HEK293 (cell line): ENCODE measurements at regions not wholly inside any gene's neighbourhood (a gene's known extent, or its start where the extent isn't known, plus 50 kb on each side); places are given as distances from the start of the nearest gene placed in this dataset.

ENCODE experiments used
- CTCF ChIA-PET: fragments of 350-600 bp; formaldehyde crosslinking; extraction: SDS; loops from one replicate; lab custom pipeline; 2021; ENCODE audit warnings: antibody characterized with exemption; lab: Yijun Ruan, JAX
- POLR2A ChIA-PET: fragments of 300-600 bp; formaldehyde crosslinking; extraction: SDS; loops from one replicate; lab custom pipeline; 2020; ENCODE audit warnings: antibody characterized with exemption, inconsistent platforms; lab: Yijun Ruan, JAX
- H3K27ac ChIP-seq: fragments of 200-500 bp; sonication (Bioruptor generic); 2 replicates; pipeline ENCODE4 v1.5.1; 2014; ENCODE audit warnings: low read depth, low read length, control low read depth, inconsistent platforms; ENCODE audit errors: extremely low read depth
- H3K36me3 ChIP-seq, 2 experiments: fragments of 200-500 bp in 1 of 2; sonication (Bioruptor generic) in 1 of 2; 1 replicate in 1 of 2; 2 replicates in 1 of 2; pipeline ENCODE4 v1.5.1; 2014 to 2017; ENCODE audit warnings: inconsistent platforms in 2 of 2, low read length in 2 of 2; ENCODE audit not compliant: control insufficient read depth in 2 of 2, insufficient read depth in 1 of 2
- H3K4me1 ChIP-seq: fragments of 200-500 bp; sonication (Bioruptor generic); 2 replicates; pipeline ENCODE4 v1.5.1; 2014; ENCODE audit warnings: mild to moderate bottlenecking, low read length, inconsistent platforms; ENCODE audit not compliant: control insufficient read depth, insufficient read depth
- H3K4me3 ChIP-seq: 2 replicates; pipeline ENCODE4 v1.5.1; 2011; ENCODE audit warnings: low read depth, mild to moderate bottlenecking, control low read depth, low read length, moderate library complexity
- H3K9me3 ChIP-seq: fragments of 200-500 bp; sonication (Bioruptor generic); 2 replicates; pipeline ENCODE4 v1.5.1; 2014; ENCODE audit warnings: low read depth, low read length, inconsistent platforms; ENCODE audit not compliant: control insufficient read depth, insufficient read depth
- KLF16 ChIP-seq: fragments of 450-650 bp; formaldehyde crosslinking; IDR thresholded peaks from 2 replicates; pipeline ENCODE4 v1.5.1; 2017; ENCODE audit warnings: missing biosample characterization, missing genetic modification characterization
- MEIS1 ChIP-seq: sonication (generic); formaldehyde crosslinking; IDR thresholded peaks from 2 replicates; pipeline ENCODE4 v1.8.1; 2022; ENCODE audit warnings: missing genetic modification reagents, mild to moderate bottlenecking, borderline replicate concordance
- SALL2 ChIP-seq: fragments of 450-650 bp; formaldehyde crosslinking; IDR thresholded peaks from 2 replicates; pipeline ENCODE4 v1.5.0; 2017; ENCODE audit warnings: missing biosample characterization, mild to moderate bottlenecking, missing genetic modification characterization, borderline replicate concordance
- TSHZ1 ChIP-seq: fragments of 450-650 bp; formaldehyde crosslinking; IDR thresholded peaks from 2 replicates; pipeline ENCODE4 v1.5.1; 2016; ENCODE audit warnings: missing biosample characterization, missing genetic modification characterization, borderline replicate concordance
- ZBTB26 ChIP-seq: fragments of 450-650 bp; formaldehyde crosslinking; optimal IDR thresholded peaks from 2 replicates; pipeline ENCODE3; 2016; ENCODE audit warnings: missing biosample characterization, mild to moderate bottlenecking, missing genetic modification characterization
- ZBTB7A ChIP-seq: fragments of 450-650 bp; formaldehyde crosslinking; IDR thresholded peaks from 2 replicates; pipeline ENCODE4 v1.5.1; 2016; ENCODE audit warnings: low read depth, missing biosample characterization, missing genetic modification characterization
- ZNF645 ChIP-seq: fragments of 450-650 bp; formaldehyde crosslinking; IDR thresholded peaks from 2 replicates; pipeline ENCODE4; 2016; ENCODE audit warnings: missing biosample characterization, missing genetic modification characterization
- ZNF677 ChIP-seq: fragments of 450-650 bp; IDR thresholded peaks from 2 replicates; pipeline ENCODE4 v1.5.0; 2018; ENCODE audit warnings: missing biosample characterization, mild to moderate bottlenecking, missing genetic modification characterization, moderate library complexity
- ZSCAN18 ChIP-seq: fragments of 450-650 bp; formaldehyde crosslinking; IDR thresholded peaks from 2 replicates; pipeline ENCODE4 v1.5.1; 2016; ENCODE audit warnings: missing biosample characterization, missing genetic modification characterization
- ZXDB ChIP-seq: fragments of 450-650 bp; formaldehyde crosslinking; IDR thresholded peaks from 2 replicates; pipeline ENCODE4 v1.5.1; 2016; ENCODE audit warnings: missing biosample characterization, missing genetic modification characterization
- TF ChIP-seq, protein P1 (sequence below): fragments of 450-650 bp; formaldehyde crosslinking; IDR thresholded peaks from 2 replicates; pipeline ENCODE4 v1.5.1; 2016; ENCODE audit warnings: missing biosample characterization, missing genetic modification characterization, low read depth
- TF ChIP-seq, protein P2 (sequence below): fragments of 450-650 bp; formaldehyde crosslinking; IDR thresholded peaks from 2 replicates; pipeline ENCODE4 v1.5.1; 2017; ENCODE audit warnings: missing biosample characterization, missing genetic modification characterization

DNA sequence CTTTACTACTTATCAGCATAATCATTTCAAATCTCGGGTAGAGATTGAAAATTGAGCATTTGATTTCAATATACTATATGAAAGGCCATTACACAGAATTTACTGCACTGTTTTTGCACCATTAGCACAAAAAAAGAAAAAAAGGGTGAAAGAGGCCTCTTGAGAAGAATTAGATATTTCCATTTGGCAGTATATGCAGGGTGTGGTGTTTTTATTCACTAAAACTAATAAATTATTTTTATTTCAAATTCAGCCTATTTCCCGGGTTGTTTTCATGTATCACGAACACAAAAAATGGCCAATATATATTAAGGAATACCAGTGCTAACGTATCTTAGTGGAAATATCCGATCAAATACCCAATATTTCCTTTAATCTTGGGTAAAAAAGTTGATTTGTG lies 110.5 kb upstream of the TBL1XR1 start (continued):
- TF ChIP-seq TSHZ1 (tag by site-specific recombination) (no peak), MEIS1 (CRISPR knock-in tag) (no peak), ZXDB (tag by site-specific recombination) (no peak)
- TF ChIP-seq, all 188 proteins: peak for 0

- TF ChIP-seq ZBTB7A = no peak
- TF ChIP-seq, protein P1, sequence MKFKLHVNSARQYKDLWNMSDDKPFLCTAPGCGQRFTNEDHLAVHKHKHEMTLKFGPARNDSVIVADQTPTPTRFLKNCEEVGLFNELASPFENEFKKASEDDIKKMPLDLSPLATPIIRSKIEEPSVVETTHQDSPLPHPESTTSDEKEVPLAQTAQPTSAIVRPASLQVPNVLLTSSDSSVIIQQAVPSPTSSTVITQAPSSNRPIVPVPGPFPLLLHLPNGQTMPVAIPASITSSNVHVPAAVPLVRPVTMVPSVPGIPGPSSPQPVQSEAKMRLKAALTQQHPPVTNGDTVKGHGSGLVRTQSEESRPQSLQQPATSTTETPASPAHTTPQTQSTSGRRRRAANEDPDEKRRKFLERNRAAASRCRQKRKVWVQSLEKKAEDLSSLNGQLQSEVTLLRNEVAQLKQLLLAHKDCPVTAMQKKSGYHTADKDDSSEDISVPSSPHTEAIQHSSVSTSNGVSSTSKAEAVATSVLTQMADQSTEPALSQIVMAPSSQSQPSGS (tag by site-specific recombination) = no peak
- TF ChIP-seq ZBTB26 (tag by site-specific recombination) = no peak
- no peak for TF ChIP-seq KLF16 (tag by site-specific recombination)
- no peak for TF ChIP-seq ZNF677 (tag by site-specific recombination)
- no peak for TF ChIP-seq SALL2 (tag by site-specific recombination)
- TF ChIP-seq, protein P2, sequence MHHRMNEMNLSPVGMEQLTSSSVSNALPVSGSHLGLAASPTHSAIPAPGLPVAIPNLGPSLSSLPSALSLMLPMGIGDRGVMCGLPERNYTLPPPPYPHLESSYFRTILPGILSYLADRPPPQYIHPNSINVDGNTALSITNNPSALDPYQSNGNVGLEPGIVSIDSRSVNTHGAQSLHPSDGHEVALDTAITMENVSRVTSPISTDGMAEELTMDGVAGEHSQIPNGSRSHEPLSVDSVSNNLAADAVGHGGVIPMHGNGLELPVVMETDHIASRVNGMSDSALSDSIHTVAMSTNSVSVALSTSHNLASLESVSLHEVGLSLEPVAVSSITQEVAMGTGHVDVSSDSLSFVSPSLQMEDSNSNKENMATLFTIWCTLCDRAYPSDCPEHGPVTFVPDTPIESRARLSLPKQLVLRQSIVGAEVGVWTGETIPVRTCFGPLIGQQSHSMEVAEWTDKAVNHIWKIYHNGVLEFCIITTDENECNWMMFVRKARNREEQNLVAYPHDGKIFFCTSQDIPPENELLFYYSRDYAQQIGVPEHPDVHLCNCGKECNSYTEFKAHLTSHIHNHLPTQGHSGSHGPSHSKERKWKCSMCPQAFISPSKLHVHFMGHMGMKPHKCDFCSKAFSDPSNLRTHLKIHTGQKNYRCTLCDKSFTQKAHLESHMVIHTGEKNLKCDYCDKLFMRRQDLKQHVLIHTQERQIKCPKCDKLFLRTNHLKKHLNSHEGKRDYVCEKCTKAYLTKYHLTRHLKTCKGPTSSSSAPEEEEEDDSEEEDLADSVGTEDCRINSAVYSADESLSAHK (tag by site-specific recombination) = no peak
- no peak for TF ChIP-seq ZSCAN18
- no peak for TF ChIP-seq ZNF645
- H3K4me3 ChIP-seq = no peak overlapping the region
- ChIA-PET POLR2A (no interaction called here), CTCF (no interaction called here)
- no peaks in the 10 kb centered on the region for H3K9me3 ChIP-seq
- H3K4me1 ChIP-seq = no peaks in the 10 kb centered on the region
- no peak overlapping the region for H3K27ac ChIP-seq
- no peaks in the 10 kb centered on the region for H3K36me3 ChIP-seq
Observed at GRCh38 chr3:177308286-177308685, 111.0 kb upstream of the TBL1XR1 start.
